SU-DHL-6 (cell line): ENCODE measurements at regions not wholly inside any gene's neighbourhood (a gene's known extent, or its start where the extent isn't known, plus 50 kb on each side); places are given as distances from the start of the nearest gene placed in this dataset.

Experiments
- H2AFZ ChIP-seq: fragments of 200-600 bp; sonication (generic); 2 replicates; pipeline ENCODE4 v1.6.1; 2014; ENCODE audit warnings: low read depth, mild to moderate bottlenecking, moderate library complexity, mixed read lengths, antibody characterized with exemption, low read length; ENCODE audit not compliant: severe bottlenecking
- H3F3A ChIP-seq: fragments of 200-600 bp; shearing (Covaris generic); 2 replicates; pipeline ENCODE4 v1.6.0; 2016; ENCODE audit warnings: antibody characterized with exemption, mild to moderate bottlenecking; ENCODE audit not compliant: insufficient read depth
- H3K27ac ChIP-seq: fragments of 200-600 bp; sonication (generic); 2 replicates; pipeline ENCODE4 v1.5.1; 2016; ENCODE audit warnings: low read depth, mild to moderate bottlenecking, low read length, moderate library complexity, mixed read lengths
- H3K27me3 ChIP-seq: fragments of 200-600 bp; sonication (generic), shearing (Covaris generic); 2 replicates; pipeline ENCODE4 v1.6.0; 2014; ENCODE audit warnings: mild to moderate bottlenecking, low read length
- H3K36me3 ChIP-seq: fragments of 200-600 bp; sonication (generic); 2 replicates; pipeline ENCODE4 v1.6.1; 2014; ENCODE audit warnings: mild to moderate bottlenecking, low read length, mixed read lengths
- H3K4me2 ChIP-seq: fragments of 300-600, 200-600 bp; shearing (Covaris generic), sonication (generic); 2 replicates; pipeline ENCODE4 v1.6.0; 2014; ENCODE audit warnings: low read length, low read depth, mild to moderate bottlenecking; ENCODE audit not compliant: poor library complexity, severe bottlenecking
- H3K4me3 ChIP-seq: fragments of 200-600 bp; sonication (generic); 2 replicates; pipeline ENCODE4 v1.5.1; 2014; ENCODE audit warnings: antibody characterized with exemption, low read length, mild to moderate bottlenecking, mixed read lengths; ENCODE audit not compliant: insufficient read depth, poor library complexity, severe bottlenecking
- H3K79me2 ChIP-seq: fragments of 200-600 bp; sonication (generic); 2 replicates; pipeline ENCODE4 v1.6.1; 2014; ENCODE audit warnings: mild to moderate bottlenecking, low read length, moderate library complexity; ENCODE audit not compliant: insufficient read depth
- H3K9ac ChIP-seq: fragments of 200-600 bp; sonication (generic); 2 replicates; pipeline ENCODE4 v1.7.0; 2014; ENCODE audit warnings: mild to moderate bottlenecking, low read length
- H3K9me2 ChIP-seq: fragments of 200-600 bp; sonication (generic); replicated peaks from 2 replicates; pipeline ENCODE4 v1.6.1; 2014; ENCODE audit warnings: low read length; ENCODE audit not compliant: insufficient read depth
- H3K9me3 ChIP-seq: fragments of 200-600 bp; sonication (generic); 2 replicates; pipeline ENCODE4 v1.6.1; 2014; ENCODE audit warnings: low read length, mixed read lengths; ENCODE audit not compliant: insufficient read depth
- H4K20me1 ChIP-seq: fragments of 200-600 bp; sonication (generic); 2 replicates; pipeline ENCODE4 v1.6.1; 2014; ENCODE audit warnings: low read depth, mild to moderate bottlenecking, antibody characterized with exemption, low read length, moderate library complexity, mixed read lengths
- CTCF ChIP-seq: fragments of 200-600 bp; sonication (generic); IDR thresholded peaks from one replicate; pipeline ENCODE4 v1.5.1; 2017; ENCODE audit warnings: antibody characterized with exemption, mild to moderate bottlenecking, low read length, moderate library complexity; ENCODE audit not compliant: insufficient read depth, poor library complexity, severe bottlenecking
- EZH2phosphoT487 ChIP-seq: fragments of 200-600 bp; sonication (generic), shearing (Covaris generic); conservative IDR thresholded peaks from 2 replicates; pipeline ENCODE4 v1.6.1; 2018; ENCODE audit warnings: mild to moderate bottlenecking, antibody characterized with exemption, low read length, moderate library complexity, mixed read lengths

- H3K27me3 ChIP-seq: no peaks in the 10 kb centered on the region
- no peaks in the 10 kb centered on the region for H3K36me3 ChIP-seq
- H3F3A ChIP-seq: no peaks in the 10 kb centered on the region
- H3K9me3 ChIP-seq: no peaks in the 10 kb centered on the region
- no peaks in the 10 kb centered on the region for H3K79me2 ChIP-seq
- no peaks in the 10 kb centered on the region for H4K20me1 ChIP-seq
- H3K4me2 ChIP-seq: no peak overlapping the region
- no peak overlapping the region for H3K9ac ChIP-seq
- no peak overlapping the region for H2AFZ ChIP-seq
- no peak overlapping the region for H3K27ac ChIP-seq
- no peak overlapping the region for H3K4me3 ChIP-seq
- TF ChIP-seq CTCF (no peak), EZH2phosphoT487 (no peak)
- no peaks in the 10 kb centered on the region for H3K9me2 ChIP-seq
Observed at GRCh38 chr12:115216301-115216700, 532.3 kb upstream of the TBX3 start.

- Histone ChIP-seq H3K36me3 (no peaks in the 10 kb centered on the region), H3K27ac (no peak overlapping the region), H3F3A (no peaks in the 10 kb centered on the region), H3K9me2 (no peaks in the 10 kb centered on the region), H3K9me3 (no peaks in the 10 kb centered on the region), H3K79me2 (no peaks in the 10 kb centered on the region), H3K4me3 (no peak overlapping the region), H3K9ac (no peak overlapping the region), H3K4me2 (no peak overlapping the region), H4K20me1 (no peaks in the 10 kb centered on the region), H3K27me3 (no peaks in the 10 kb centered on the region), H2AFZ (no peak overlapping the region)
- TF ChIP-seq EZH2phosphoT487: no peak
- no peak for TF ChIP-seq CTCF
Observed at GRCh38 chr12:115215544-115215943, 531.6 kb upstream of the TBX3 start.

- H3K9ac ChIP-seq: no peak overlapping the region
Observed at GRCh38 chr12:115213538-115214016, 529.6 kb upstream of the TBX3 start.

More at GRCh38 chr12:115213538-115214016, 529.6 kb upstream of the TBX3 start:
- Histone ChIP-seq H3K27ac (no peak overlapping the region), H3K9me2 (no peaks in the 10 kb centered on the region), H3K79me2 (no peaks in the 10 kb centered on the region), H4K20me1 (no peaks in the 10 kb centered on the region), H3K27me3 (no peaks in the 10 kb centered on the region), H3K4me3 (no peak overlapping the region), H3K9me3 (no peaks in the 10 kb centered on the region), H3K36me3 (no peaks in the 10 kb centered on the region), H3K4me2 (no peak overlapping the region), H2AFZ (no peak overlapping the region), H3F3A (no peaks in the 10 kb centered on the region)
- TF ChIP-seq EZH2phosphoT487 (no peak), CTCF (no peak)
